Activated CD8-positive, alpha-beta T cell treated with anti-CD3 and anti-CD28 coated beads for 36 hours (primary cell): ENCODE measurements at regions not wholly inside any gene's neighbourhood (a gene's known extent, or its start where the extent isn't known, plus 50 kb on each side); places are given as distances from the start of the nearest gene placed in this dataset.

Experiments used
- ATAC-seq: fragments of 200-7000 bp; cut with Tn5 transposase; one replicate; pipeline ENCODE4 v1.10.0; 2021; ENCODE audit warnings: mild to moderate bottlenecking, moderate library complexity
- CTCF ChIA-PET: fragments of 350-600 bp; sonication (Branson Sonifier 250); formaldehyde crosslinking; loops from one replicate; lab custom pipeline; 2021; ENCODE audit warnings: antibody characterized with exemption; lab: Charles Lee
- POLR2A ChIA-PET: fragments of 350-600 bp; sonication (Branson Sonifier 250); formaldehyde crosslinking; loops from one replicate; lab custom pipeline; 2021; ENCODE audit warnings: antibody characterized with exemption; lab: Charles Lee
- DNase-seq: peaks from one replicate; pipeline ENCODE4 v3.0.0-alpha.2; 2020
- H3K27ac Mint-ChIP-seq: one replicate; pipeline ENCODE4 v1.8.0; 2021; ENCODE audit warnings: mild to moderate bottlenecking, mixed read lengths
- H3K27me3 Mint-ChIP-seq: one replicate; pipeline ENCODE4 v1.8.0; 2021; ENCODE audit warnings: mixed read lengths
- H3K36me3 Mint-ChIP-seq: one replicate; pipeline ENCODE4 v1.8.0; 2021; ENCODE audit warnings: low read depth, mixed read lengths
- H3K4me1 Mint-ChIP-seq: one replicate; pipeline ENCODE4 v1.8.0; 2021; ENCODE audit warnings: low read depth, mixed read lengths
- H3K4me3 Mint-ChIP-seq: one replicate; pipeline ENCODE4 v1.8.0; 2021; ENCODE audit warnings: mild to moderate bottlenecking, moderate library complexity, mixed read lengths
- H3K9me3 Mint-ChIP-seq: one replicate; pipeline ENCODE4 v1.8.0; 2021; ENCODE audit warnings: mixed read lengths
- CTCF ChIP-seq: fragments of 200-600 bp; IDR thresholded peaks from one replicate; pipeline ENCODE4 v1.8.0; 2022; ENCODE audit warnings: antibody characterized with exemption, mild to moderate bottlenecking
- intact Hi-C: fragments of 100-400 bp; cut with micrococcal nuclease; formaldehyde crosslinking; loops from one replicate; pipeline ENCODE4 v1.10.0; 2022

- TF ChIP-seq CTCF: no peak
Measured at GRCh38 chr6:122322824-122323223, 76.6 kb upstream of the HSF2 start.

GRCh38 chr6:122323361-122323760 lies 76.1 kb upstream of the HSF2 start:
- ATAC-seq: peak; percentile 34
- intact Hi-C loops: no loop called here
- no peaks in the 10 kb centered on the region for H3K27me3 Mint-ChIP-seq
- peak overlapping the region; percentile 66 for H3K4me3 Mint-ChIP-seq
- peaks cover 15% of the 10 kb centered on the region for H3K4me1 Mint-ChIP-seq
- no peaks in the 10 kb centered on the region for H3K36me3 Mint-ChIP-seq
- TF ChIP-seq CTCF: no peak
- peak overlapping the region; percentile 1 for H3K27ac Mint-ChIP-seq
- no peak for DNase-seq
- CTCF ChIA-PET: interaction anchor here (1.1 to 1.7 kb wide), 3 partner anchors 19 to 208 kb away, joined by 3 to 6 read pairs (median 4); no protein-coding TSS in a partner anchor
- POLR2A ChIA-PET: no interaction called here
- H3K9me3 Mint-ChIP-seq: no peaks in the 10 kb centered on the region

More at GRCh38 chr6:122322824-122323223, 76.6 kb upstream of the HSF2 start:
- H3K9me3 Mint-ChIP-seq: no peaks in the 10 kb centered on the region
- ATAC-seq: peak; percentile 49
- ChIA-PET CTCF (interaction anchor here (1.1 to 1.7 kb wide), 3 partner anchors 20 to 208 kb away, joined by 3 to 6 read pairs (median 4); no protein-coding TSS in a partner anchor), POLR2A (no interaction called here)
- no peaks in the 10 kb centered on the region for H3K27me3 Mint-ChIP-seq
- no peaks in the 10 kb centered on the region for H3K36me3 Mint-ChIP-seq
- intact Hi-C loops: no loop called here
- peak overlapping the region; percentile 66 for H3K4me3 Mint-ChIP-seq
- no peak for DNase-seq
- H3K27ac Mint-ChIP-seq: peak overlapping the region; percentile 1
- H3K4me1 Mint-ChIP-seq: peaks cover 15% of the 10 kb centered on the region

GRCh38 chr6:122330315-122330714 lies 69.1 kb upstream of the HSF2 start:
- TF ChIP-seq CTCF: no peak
- ATAC-seq (no peak), DNase-seq (no peak)
- CTCF ChIA-PET: no interaction called here
- no peaks in the 10 kb centered on the region for H3K36me3 Mint-ChIP-seq
- no peaks in the 10 kb centered on the region for H3K4me1 Mint-ChIP-seq
- no peak overlapping the region for H3K4me3 Mint-ChIP-seq
- H3K27me3 Mint-ChIP-seq: peaks cover 8% of the 10 kb centered on the region
- no peaks in the 10 kb centered on the region for H3K9me3 Mint-ChIP-seq
- POLR2A ChIA-PET: no interaction called here
- intact Hi-C loops: no loop called here
- H3K27ac Mint-ChIP-seq: no peak overlapping the region

GRCh38 chr6:122337645-122338044 lies 61.8 kb upstream of the HSF2 start:
- DNase-seq (no peak), ATAC-seq (no peak)
- Mint-ChIP-seq H3K4me1 (no peaks in the 10 kb centered on the region), H3K9me3 (no peaks in the 10 kb centered on the region), H3K36me3 (no peaks in the 10 kb centered on the region), H3K4me3 (no peak overlapping the region), H3K27ac (no peak overlapping the region), H3K27me3 (peaks cover 11% of the 10 kb centered on the region)
- ChIA-PET POLR2A (no interaction called here), CTCF (no interaction called here)
- intact Hi-C loops: no loop called here
- no peak for TF ChIP-seq CTCF

- intact Hi-C loops: no loop called here
- no peak for ATAC-seq
- TF ChIP-seq CTCF: no peak
- H3K4me3 Mint-ChIP-seq: no peak overlapping the region
- peaks cover 15% of the 10 kb centered on the region for H3K27me3 Mint-ChIP-seq
- no peak for DNase-seq
- POLR2A ChIA-PET: no interaction called here
- H3K36me3 Mint-ChIP-seq: no peaks in the 10 kb centered on the region
- no peak overlapping the region for H3K27ac Mint-ChIP-seq
- CTCF ChIA-PET: no interaction called here
- no peaks in the 10 kb centered on the region for H3K9me3 Mint-ChIP-seq
- H3K4me1 Mint-ChIP-seq: no peaks in the 10 kb centered on the region
Measured at GRCh38 chr6:122339661-122340060, 59.8 kb upstream of the HSF2 start.
